H1 (cell line): ENCODE measurements at regions not wholly inside any gene's neighbourhood (a gene's known extent, or its start where the extent isn't known, plus 50 kb on each side); places are given as distances from the start of the nearest gene placed in this dataset.

Experiments used
- GTF2F1 ChIP-seq: IDR thresholded peaks from 2 replicates; pipeline ENCODE4 v1.6.1; 2012; ENCODE audit warnings: low read depth, low read length, improper control_type of control experiment, borderline replicate concordance
- HDAC2 ChIP-seq, 2 experiments: fragments of 300-600 bp in 1 of 2; sonication (generic) in 1 of 2; IDR thresholded peaks; 2 replicates each; pipeline ENCODE4 v1.6.1; 2011 to 2012; ENCODE audit warnings: low read depth in 2 of 2, low read length in 2 of 2, mild to moderate bottlenecking in 2 of 2, moderate library complexity in 2 of 2, borderline replicate concordance in 1 of 2, inconsistent platforms in 1 of 2
- NRF1 ChIP-seq: IDR thresholded peaks from 2 replicates; pipeline ENCODE4 v1.6.1; 2011; ENCODE audit warnings: mild to moderate bottlenecking, low read depth, low read length, improper control_type of control experiment
- RNF2 ChIP-seq: fragments of 200-900, 300-1000 bp; sonication (generic); IDR thresholded peaks from 2 replicates; pipeline ENCODE4 v1.7.1; 2016; ENCODE audit warnings: borderline replicate concordance, low read depth, mild to moderate bottlenecking, antibody characterized with exemption, low read length; ENCODE audit not compliant: poor library complexity, severe bottlenecking; ENCODE audit errors: missing control alignments
- SIN3A ChIP-seq, 2 experiments: IDR thresholded peaks in 1 of 2; conservative IDR thresholded peaks in 1 of 2; 2 replicates each; pipeline ENCODE4 v1.6.1; 2011 to 2012; ENCODE audit warnings: low read length in 2 of 2, improper control_type of control experiment in 1 of 2, low read depth in 1 of 2, mild to moderate bottlenecking in 1 of 2
- SIX5 ChIP-seq: IDR thresholded peaks from 2 replicates; pipeline ENCODE4 v1.6.1; 2011; ENCODE audit warnings: mild to moderate bottlenecking, low read depth, low read length

GRCh38 chr4:126396703-126397102, 1081.9 kb downstream of the FAT4 start (continued):
- TF ChIP-seq SIX5 (no peak), HDAC2 (IDR thresholded peaks at IDR 0.05; ENCODE audit: borderline replicate concordance in 1 of 2, low read depth in 2 of 2, low read length in 2 of 2) (no peak), RNF2 (no peak), NRF1 (no peak), SIN3A (conservative IDR thresholded peaks at IDR 0.05 in 1 of 2, IDR thresholded peaks at IDR 0.05 in 1 of 2; ENCODE audit: low read depth in 1 of 2, low read length in 2 of 2) (no peak), GTF2F1 (no peak)
